Frontal cortex (tissue), 3 donors: ENCODE measurements at regions not wholly inside any gene's neighbourhood (a gene's known extent, or its start where the extent isn't known, plus 50 kb on each side); places are given as distances from the start of the nearest gene placed in this dataset.

ENCODE experiments used
- DNase-seq, 2 donors: peaks; one replicate each; pipeline ENCODE4 v3.0.0; 2012; ENCODE audit warnings: low spot score in 2 of 2
- FAIRE-seq: peaks from 2 replicates; lab custom pipeline; 2012; peaks lifted over from hg19 to GRCh38; lab: Jason Lieb, UNC
- donor health status: control.
- donor health status: control.
- donor health status: control.

- DNase-seq (no peak), FAIRE-seq (no peak)
Measured at GRCh38 chr1:81587426-81587825, 213.3 kb upstream of the ADGRL2 start.

- no peak for DNase-seq
- FAIRE-seq = no peak
Measured at GRCh38 chr1:81585371-81585770, 215.4 kb upstream of the ADGRL2 start.

GRCh38 chr1:81584398-81584797, 216.3 kb upstream of the ADGRL2 start:
- FAIRE-seq = no peak
- no peak for DNase-seq

- no peak for FAIRE-seq
- DNase-seq = no peak
Measured at GRCh38 chr1:81583878-81584277, 216.9 kb upstream of the ADGRL2 start.

- FAIRE-seq (no peak), DNase-seq (no peak)
Measured at GRCh38 chr1:81582467-81582986, 218.2 kb upstream of the ADGRL2 start.

GRCh38 chr1:81578867-81579266, 221.9 kb upstream of the ADGRL2 start:
- no peak for DNase-seq
- FAIRE-seq = no peak

- no peak for FAIRE-seq
Measured at GRCh38 chr1:81577004-81577697, 223.6 kb upstream of the ADGRL2 start.

GRCh38 chr1:81574408-81574807, 226.3 kb upstream of the ADGRL2 start:
- FAIRE-seq = no peak
- DNase-seq = no peak

More at GRCh38 chr1:81577004-81577697, 223.6 kb upstream of the ADGRL2 start:
- DNase-seq = no peak

- FAIRE-seq = no peak
- DNase-seq = no peak
Measured at GRCh38 chr1:81573458-81573857, 227.3 kb upstream of the ADGRL2 start.

GRCh38 chr1:81571946-81572345, 228.8 kb upstream of the ADGRL2 start:
- FAIRE-seq = no peak

GRCh38 chr1:81569761-81570160, 231.0 kb upstream of the ADGRL2 start:
- DNase-seq = no peak
- FAIRE-seq = no peak

More at GRCh38 chr1:81571946-81572345, 228.8 kb upstream of the ADGRL2 start:
- no peak for DNase-seq

- DNase-seq = no peak
- FAIRE-seq = no peak
Measured at GRCh38 chr1:81563632-81564031, 237.1 kb upstream of the ADGRL2 start.

GRCh38 chr1:81562934-81563333, 237.8 kb upstream of the ADGRL2 start:
- no peak for FAIRE-seq
- DNase-seq = no peak

GRCh38 chr1:81560629-81561028, 240.1 kb upstream of the ADGRL2 start:
- FAIRE-seq = no peak
- no peak for DNase-seq

GRCh38 chr1:81559662-81560350, 240.9 kb upstream of the ADGRL2 start:
- DNase-seq (no peak), FAIRE-seq (no peak)

GRCh38 chr1:81558291-81559076, 242.2 kb upstream of the ADGRL2 start:
- DNase-seq = no peak
- no peak for FAIRE-seq

GRCh38 chr1:81556968-81557367, 243.8 kb upstream of the ADGRL2 start:
- FAIRE-seq (no peak), DNase-seq (no peak)

- DNase-seq (no peak), FAIRE-seq (no peak)
Measured at GRCh38 chr1:81554534-81554933, 246.2 kb upstream of the ADGRL2 start.

- no peak for DNase-seq
- FAIRE-seq = no peak
Measured at GRCh38 chr1:81554108-81554507, 246.6 kb upstream of the ADGRL2 start.

GRCh38 chr1:81553503-81553902, 247.2 kb upstream of the ADGRL2 start:
- DNase-seq (no peak), FAIRE-seq (no peak)

GRCh38 chr1:81551946-81552345, 248.8 kb upstream of the ADGRL2 start:
- no peak for FAIRE-seq
- no peak for DNase-seq
